Superior temporal gyrus (tissue), 1 donor: ENCODE measurements at regions not wholly inside any gene's neighbourhood (a gene's known extent, or its start where the extent isn't known, plus 50 kb on each side); places are given as distances from the start of the nearest gene placed in this dataset.
"Not testable (repeated sequence)": the region's sequence is repeated elsewhere in the genome, so short reads cannot be mapped to it uniquely, and the experiment has no call there.

Experiments
- DNase-seq: peaks from one replicate; pipeline ENCODE4 v3.0.0-alpha.2; 2016; ENCODE audit errors: extremely low spot score

- DNase-seq: no peak
These were observed 98.7 kb upstream of the RGS1 start for GRCh38 chr1:192476802-192477298.

DNA sequence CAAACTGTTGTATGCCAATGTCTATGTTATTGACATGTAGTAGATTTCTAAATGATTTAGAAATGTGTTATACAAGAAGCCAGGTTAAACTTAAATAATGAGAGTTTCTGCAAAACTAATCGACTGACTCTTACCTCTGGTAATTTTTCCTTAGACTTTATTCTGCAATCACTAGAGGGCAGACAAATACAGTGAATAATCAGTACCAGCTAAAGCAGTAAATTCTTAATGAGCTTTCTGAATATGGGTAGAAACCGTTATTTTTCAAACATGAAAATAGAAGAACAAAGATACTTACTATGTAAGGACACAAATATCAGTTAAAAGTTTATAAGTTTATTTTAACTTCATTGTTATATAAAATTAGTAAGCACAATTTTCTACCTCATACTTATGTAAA is 97.9 kb upstream of the RGS1 start:
- peak; percentile 75 for DNase-seq

DNA sequence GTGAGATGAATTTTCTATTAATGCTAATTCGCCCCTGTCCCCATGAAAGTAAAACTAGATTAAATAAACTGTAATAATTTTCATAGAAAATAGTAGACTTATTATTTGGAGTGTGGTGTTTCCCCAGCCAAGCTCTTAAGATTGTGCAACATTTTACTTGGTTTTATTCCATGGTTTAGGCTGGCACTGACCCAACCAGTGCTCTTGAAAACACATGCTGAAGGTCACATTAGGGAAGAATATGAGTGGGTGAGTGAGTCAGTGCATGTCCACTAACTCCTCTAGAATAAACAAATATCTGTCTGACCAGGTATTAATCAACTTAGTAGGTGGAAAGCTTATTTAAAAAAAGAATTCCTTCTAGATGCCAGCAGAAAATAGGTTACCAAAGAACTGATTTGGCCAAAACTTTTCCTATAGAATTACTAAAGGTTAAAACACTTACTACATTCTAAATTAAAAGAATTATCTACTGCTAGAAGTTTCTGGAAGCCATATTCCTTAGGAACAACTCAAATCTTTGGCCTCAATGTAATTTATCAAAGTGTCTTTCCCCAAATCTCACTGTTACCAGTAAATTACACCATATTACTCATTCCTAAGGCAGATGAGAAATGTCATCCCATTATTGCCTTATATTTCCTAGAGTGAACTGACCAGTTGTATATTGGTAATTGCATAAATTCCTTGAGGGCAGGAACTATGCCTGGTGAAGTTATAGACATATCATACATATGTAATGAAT is 89.7 kb upstream of the RGS1 start:
- no peak for DNase-seq

GRCh38 chr1:192488058-192488457 is 87.5 kb upstream of the RGS1 start:
- no peak for DNase-seq

GRCh38 chr1:192489047-192489446 is 86.5 kb upstream of the RGS1 start:
- no peak for DNase-seq

DNA sequence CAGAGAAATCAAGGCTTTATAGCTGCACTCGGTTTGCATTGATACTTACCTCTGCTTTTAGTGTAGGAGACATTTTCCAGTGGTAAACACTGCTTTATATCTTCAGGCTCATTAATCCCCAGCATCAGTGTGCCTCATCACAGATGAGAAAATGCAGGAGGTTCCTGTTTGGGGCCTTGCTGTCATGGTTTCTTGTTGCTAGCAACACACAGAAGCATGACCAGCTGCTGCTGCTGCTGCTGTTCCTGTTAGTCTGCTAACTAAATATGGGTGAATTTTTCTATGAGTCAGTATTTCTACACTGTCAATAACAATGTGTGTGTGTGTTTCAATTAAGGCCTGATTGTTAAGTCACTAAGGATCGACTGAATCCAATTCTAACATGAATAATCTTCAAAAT is 85.8 kb upstream of the RGS1 start:
- DNase-seq: no peak

- DNase-seq: no peak
These were observed 83.6 kb upstream of the RGS1 start for GRCh38 chr1:192491804-192492554.

- no peak for DNase-seq
These were observed 82.0 kb upstream of the RGS1 start for GRCh38 chr1:192493584-192493983.

GRCh38 chr1:192496369-192497056 is 79.1 kb upstream of the RGS1 start:
- no peak for DNase-seq

- DNase-seq: no peak
These were observed 78.3 kb upstream of the RGS1 start for GRCh38 chr1:192497214-192497794.

- DNase-seq: not testable (repeated sequence)
These were observed 77.5 kb upstream of the RGS1 start for GRCh38 chr1:192498092-192498491.

DNA sequence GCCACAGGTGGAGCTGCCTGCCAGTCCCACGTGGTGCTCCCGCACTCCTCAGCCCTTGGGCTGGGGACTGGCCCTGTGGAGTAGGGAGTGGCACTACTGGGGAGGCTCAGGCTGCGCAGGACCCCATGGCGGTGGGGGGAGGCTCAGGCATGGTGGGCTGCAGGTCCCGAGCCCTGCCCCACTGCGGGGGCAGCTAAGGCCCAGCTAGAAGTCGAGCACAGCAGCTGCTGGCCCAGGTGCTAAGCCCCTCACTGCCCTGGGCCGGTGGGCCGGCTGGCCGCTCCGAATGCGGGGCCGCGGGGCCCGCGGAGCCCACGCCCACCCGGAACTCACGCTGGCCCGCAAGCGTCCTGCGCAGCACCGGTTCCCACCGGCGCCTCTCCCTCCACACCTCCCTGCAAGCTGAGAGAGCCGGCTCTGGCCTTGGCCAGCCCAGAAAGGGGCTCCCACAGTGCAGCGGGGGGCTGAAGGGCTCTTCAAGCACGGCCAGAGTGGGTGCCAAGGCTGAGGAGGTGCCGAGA is 76.5 kb upstream of the RGS1 start:
- not testable (repeated sequence) for DNase-seq

GRCh38 chr1:192500541-192500940 is 75.0 kb upstream of the RGS1 start:
- DNase-seq: not testable (repeated sequence)

DNA sequence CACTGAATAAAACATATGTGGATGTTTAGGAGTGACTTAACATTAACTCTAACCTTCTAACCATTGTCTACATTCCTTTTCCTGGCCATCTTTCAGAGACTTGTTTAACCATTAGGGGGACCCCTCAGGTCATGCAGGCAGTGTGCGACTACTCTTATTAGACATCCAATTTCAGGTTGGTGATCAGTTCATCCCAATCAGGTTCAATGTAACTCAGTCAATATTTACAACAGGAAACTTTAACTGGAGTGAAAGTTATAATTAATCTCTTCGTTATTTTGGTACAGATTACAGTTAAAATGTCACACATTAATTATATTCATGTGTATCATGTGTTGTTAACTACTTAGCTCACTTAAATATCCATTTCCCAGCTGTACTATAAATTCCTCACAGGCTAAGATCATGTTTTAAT is 68.8 kb upstream of the RGS1 start:
- no peak for DNase-seq

GRCh38 chr1:192512426-192513162 is 63.0 kb upstream of the RGS1 start:
- DNase-seq: no peak

- DNase-seq: no peak
These were observed 62.4 kb upstream of the RGS1 start for GRCh38 chr1:192513196-192513595.

GRCh38 chr1:192513697-192514096 is 61.9 kb upstream of the RGS1 start:
- no peak for DNase-seq

GRCh38 chr1:192516776-192517297 is 58.7 kb upstream of the RGS1 start:
- no peak for DNase-seq

GRCh38 chr1:192517716-192518355 is 57.7 kb upstream of the RGS1 start:
- DNase-seq: not testable (repeated sequence)

DNA sequence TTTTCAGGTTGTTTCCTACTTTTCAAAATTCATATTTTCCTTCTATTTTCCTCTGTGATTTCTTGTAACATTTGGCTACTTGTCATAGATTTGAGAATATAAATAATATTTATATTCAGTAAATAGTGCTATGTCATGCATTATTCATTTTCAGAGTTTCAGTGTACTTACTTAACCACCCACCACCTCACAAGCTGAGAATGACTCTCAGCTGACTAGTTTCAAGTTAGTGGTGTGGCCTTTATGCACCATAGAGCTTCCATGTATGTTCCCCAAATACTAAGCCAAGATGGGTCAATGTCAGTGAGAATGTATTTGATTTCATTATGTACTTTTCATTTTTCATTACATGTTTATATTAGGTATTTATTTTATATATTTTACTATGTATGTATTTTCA is 56.9 kb upstream of the RGS1 start:
- no peak for DNase-seq
